ENCODE measurements at regions not wholly inside any gene's neighbourhood (a gene's known extent, or its start where the extent isn't known, plus 50 kb on each side); places are given as distances from the start of the nearest gene placed in this dataset.

DNA sequence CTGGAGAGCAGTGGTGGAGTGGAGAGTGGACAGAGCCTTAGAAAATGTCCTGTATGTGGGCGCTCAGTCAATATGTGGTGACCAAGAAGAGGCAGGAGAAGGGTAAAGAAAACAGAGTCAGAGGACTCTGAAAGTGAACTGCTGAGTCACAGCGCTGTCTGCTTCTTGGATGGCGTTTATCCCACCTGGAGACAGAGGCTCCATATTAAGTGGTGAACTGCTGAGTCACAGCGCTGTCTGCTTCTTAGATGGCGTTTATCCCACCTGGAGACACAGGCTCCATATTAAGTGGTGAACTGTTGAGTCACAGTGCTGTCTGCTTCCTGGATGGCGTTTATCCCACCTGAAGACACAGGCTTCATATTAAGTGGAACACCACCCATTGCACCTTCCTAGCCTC, 119.3 kb upstream of the RALGAPA2 start:
- no peak for FAIRE-seq
- WGBS (ENCODE audit: insufficient coverage, low coverage, missing lambda C conversion rate), result 0% methylated on average over 5 of the region's 6 CpGs
- ChIA-PET POLR2A (no interaction called here), CTCF (ENCODE audit: low intra/inter-chr PET ratio) (no interaction called here)
- Histone ChIP-seq H3K27ac (ENCODE audit: extremely low read depth, low read depth, low read length) (no peak overlapping the region), H3K4me2 (ENCODE audit: insufficient read depth, low read length) (no peak overlapping the region), H4K20me1 (replicated peaks; ENCODE audit: control insufficient read depth, insufficient read depth, low read length) (no peaks in the 10 kb centered on the region), H2AFZ (ENCODE audit: low read depth, low read length) (no peak overlapping the region), H3K27me3 (ENCODE audit: control insufficient read depth in 2 of 2, insufficient read depth in 2 of 2, low read length in 2 of 2) (peaks cover 0 to 11% of the 10 kb centered on the region in 2 experiments; a peak in 3 of 5 replicates), H3K79me2 (ENCODE audit: control insufficient read depth, insufficient read depth, low read length) (no peaks in the 10 kb centered on the region), H3K4me3 (no peak overlapping the region), H3K9me3 (replicated peaks; ENCODE audit: control insufficient read depth, insufficient read depth, low read depth, low read length) (no peaks in the 10 kb centered on the region), H3K36me3 (ENCODE audit: control insufficient read depth, insufficient read depth, low read length) (no peaks in the 10 kb centered on the region), H3K9me1 (ENCODE audit: control insufficient read depth, insufficient read depth, low read length) (no peaks in the 10 kb centered on the region), H3K9ac (ENCODE audit: insufficient read depth in 1 of 2, low read depth in 2 of 2, low read length in 2 of 2) (no peak overlapping the region), H3K4me1 (replicated peaks in 1 of 2; ENCODE audit: control insufficient read depth in 2 of 2, insufficient read depth in 2 of 2, low read length in 2 of 2) (no peaks in the 10 kb centered on the region)
- intact Hi-C loops (cut with micrococcal nuclease), result loop anchor here (10.0 kb wide), 1 partner anchor 673 kb away; no protein-coding TSS in a partner anchor
- in situ Hi-C loops (cut with MboI), result loop anchor here (10.0 kb wide), 1 partner anchor 673 kb away; no protein-coding TSS in a partner anchor
- DNase-seq (ENCODE audit: extremely low read depth in 1 of 4, low spot score in 3 of 4), result peak in 1 of 4 experiments; percentile 3
- BruUV-seq (replicated peaks), result no TSS peak
- ATAC-seq, result no peak
- 0 out of 2 replicates have a peak, but pooled peaks have one; percentile 31 for TF ChIP-seq NFE2 (IDR thresholded peaks at IDR 0.05; ENCODE audit: low read depth)
- no peak for TF ChIP-seq TEAD1 (CRISPR knock-in tag; IDR thresholded peaks at IDR 0.05)
- peak; percentile 64 for TF ChIP-seq ZNF316 (IDR thresholded peaks at IDR 0.05)
- TF ChIP-seq NFE2L1 (tag; IDR thresholded peaks at IDR 0.05; ENCODE audit: borderline replicate concordance, low read depth), result peak; percentile 39; the same call in 1 of the 2 replicates
- TF ChIP-seq LCOR (CRISPR knock-in tag; IDR thresholded peaks at IDR 0.05), result no peak
- TF ChIP-seq MAFG (tag; conservative IDR thresholded peaks at IDR 0.05), result 0 out of 2 replicates have a peak, but pooled peaks have one; percentile 29
- TF ChIP-seq, protein P1, sequence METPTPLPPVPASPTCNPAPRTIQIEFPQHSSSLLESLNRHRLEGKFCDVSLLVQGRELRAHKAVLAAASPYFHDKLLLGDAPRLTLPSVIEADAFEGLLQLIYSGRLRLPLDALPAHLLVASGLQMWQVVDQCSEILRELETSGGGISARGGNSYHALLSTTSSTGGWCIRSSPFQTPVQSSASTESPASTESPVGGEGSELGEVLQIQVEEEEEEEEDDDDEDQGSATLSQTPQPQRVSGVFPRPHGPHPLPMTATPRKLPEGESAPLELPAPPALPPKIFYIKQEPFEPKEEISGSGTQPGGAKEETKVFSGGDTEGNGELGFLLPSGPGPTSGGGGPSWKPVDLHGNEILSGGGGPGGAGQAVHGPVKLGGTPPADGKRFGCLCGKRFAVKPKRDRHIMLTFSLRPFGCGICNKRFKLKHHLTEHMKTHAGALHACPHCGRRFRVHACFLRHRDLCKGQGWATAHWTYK (CRISPR knock-in tag; IDR thresholded peaks at IDR 0.05), result no peak

Measured in K562 (cell line).